Epidermal melanocyte (primary cell): ENCODE measurements at regions not wholly inside any gene's neighbourhood (a gene's known extent, or its start where the extent isn't known, plus 50 kb on each side); places are given as distances from the start of the nearest gene placed in this dataset.

Source experiments
- DNase-seq: peaks from one replicate; pipeline ENCODE4 v3.0.0; 2011; ENCODE audit warnings: low spot score; ENCODE audit not compliant: insufficient read length

DNA sequence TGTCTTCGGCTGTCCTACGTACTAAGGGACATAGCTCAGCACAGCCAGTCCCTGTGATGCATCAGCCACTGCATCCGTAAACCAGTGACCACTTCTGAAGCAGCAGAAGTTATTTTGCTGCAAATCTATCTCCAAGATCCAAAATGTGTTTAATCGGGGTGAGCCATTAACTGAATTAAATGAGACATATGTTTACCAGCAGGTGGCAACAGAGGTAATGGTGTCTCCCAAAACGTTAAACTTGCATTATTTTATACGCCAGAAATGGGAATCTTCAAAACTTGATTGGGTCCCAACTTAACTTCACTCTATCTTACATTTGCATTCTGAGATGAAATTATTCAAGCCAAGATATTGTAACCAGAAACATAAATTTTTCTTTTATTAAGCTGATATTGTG is 75.3 kb upstream of the BOC start:
- no peak for DNase-seq

DNA sequence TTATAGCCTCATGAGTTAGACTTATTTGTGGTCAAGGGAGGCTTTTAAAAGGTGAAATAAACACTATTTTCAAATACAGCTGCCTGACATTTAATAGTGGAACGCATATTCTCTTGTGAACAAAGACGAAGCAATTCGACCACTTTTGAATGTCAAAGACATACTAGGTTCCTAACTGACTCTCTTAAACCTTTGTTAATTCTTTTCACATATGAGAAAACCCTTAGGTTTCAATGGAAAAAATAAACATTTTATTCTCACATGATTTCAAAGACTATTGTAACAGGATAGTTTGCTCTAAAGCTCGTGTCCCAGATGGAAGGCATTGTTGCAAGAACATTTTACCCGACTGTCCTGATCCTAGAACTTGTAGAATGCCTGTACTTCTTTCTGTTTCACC is 74.8 kb upstream of the BOC start:
- DNase-seq: no peak

GRCh38 chr3:113138839-113139743 is 72.3 kb upstream of the BOC start:
- no peak for DNase-seq

DNA sequence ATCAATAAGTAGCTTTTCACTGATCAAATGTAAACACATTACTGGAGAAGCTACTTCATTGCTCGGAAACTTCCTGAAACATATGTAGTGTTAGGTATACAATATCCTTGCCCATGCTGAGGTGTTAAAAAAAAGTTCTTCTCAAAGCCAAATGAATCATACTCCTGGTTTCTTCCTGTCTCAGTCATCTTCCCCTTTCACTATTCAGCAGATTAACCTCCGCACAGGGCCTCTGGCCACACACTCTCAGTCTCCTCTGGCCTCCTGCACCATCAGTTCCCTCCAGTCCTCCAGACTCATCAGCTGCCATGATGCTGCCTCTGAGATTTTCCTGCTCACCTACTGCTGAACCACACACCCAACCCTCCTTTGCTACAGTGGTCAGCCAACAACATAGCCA is 70.5 kb upstream of the BOC start:
- DNase-seq: no peak

- DNase-seq: no peak
Observed at GRCh38 chr3:113141543-113141942, 69.8 kb upstream of the BOC start.

DNA sequence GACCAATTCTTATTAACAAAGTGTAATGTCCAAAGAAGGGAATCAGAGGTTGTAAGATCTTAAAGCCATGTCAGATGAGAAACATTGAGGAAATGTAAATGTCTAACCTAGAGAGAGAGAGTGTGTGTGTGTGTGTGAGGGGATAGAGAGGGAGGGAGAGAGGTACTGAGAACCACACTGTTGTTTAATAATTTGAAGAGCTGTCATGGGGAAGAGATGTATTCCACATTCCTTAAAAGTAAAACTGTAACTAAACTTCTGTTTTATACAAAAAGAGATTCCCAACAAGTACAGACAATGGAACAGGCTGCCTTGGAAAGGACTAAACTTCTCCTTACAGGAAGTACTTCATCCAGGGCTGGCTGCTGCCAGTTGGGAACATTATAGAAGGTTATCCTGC is 68.9 kb upstream of the BOC start:
- no peak for DNase-seq

GRCh38 chr3:113143353-113143752 is 68.0 kb upstream of the BOC start:
- no peak for DNase-seq

GRCh38 chr3:113147681-113148261 is 63.6 kb upstream of the BOC start:
- DNase-seq: no peak

DNA sequence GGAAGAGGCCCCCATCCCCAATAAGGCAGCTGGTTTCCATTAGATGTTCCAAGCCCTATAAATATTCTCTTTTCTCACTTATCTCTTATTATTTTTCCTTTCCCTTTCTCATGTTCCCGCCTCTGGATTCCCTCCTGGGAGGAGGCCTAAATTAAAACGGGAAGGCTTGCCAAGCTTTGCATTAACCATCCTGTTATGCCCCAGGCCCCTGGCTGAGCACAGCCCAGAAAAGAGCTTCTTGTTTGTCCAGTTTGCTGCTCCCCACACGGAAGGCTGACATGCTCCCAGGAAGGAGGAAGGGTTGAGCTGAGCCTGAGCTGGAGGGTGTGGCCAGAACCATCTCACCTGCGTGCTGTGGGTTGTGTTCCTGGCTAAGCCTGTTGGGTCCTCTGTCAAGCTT is 63.1 kb upstream of the BOC start:
- no peak for DNase-seq

DNA sequence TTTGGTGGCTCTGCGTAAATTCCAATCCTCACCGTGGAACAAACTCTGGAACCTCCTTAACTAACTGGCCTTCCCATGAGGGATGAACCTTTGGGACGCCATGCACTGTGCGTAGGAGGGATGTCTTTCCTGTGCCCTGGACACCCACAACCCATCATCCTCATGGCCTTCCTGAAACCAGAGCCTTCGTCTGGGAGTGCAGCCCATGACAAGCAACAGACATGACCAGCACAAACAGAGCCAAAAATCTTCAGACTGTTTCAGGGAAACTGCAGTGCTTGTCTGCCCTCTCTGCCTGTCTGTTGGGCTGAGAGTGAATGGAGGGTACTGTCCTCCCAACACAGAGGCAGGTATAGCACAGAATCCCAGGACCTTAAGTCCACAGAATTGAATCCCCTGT is 61.1 kb upstream of the BOC start:
- no peak for DNase-seq

- no peak for DNase-seq
Observed at GRCh38 chr3:113151461-113152031, 59.8 kb upstream of the BOC start.

GRCh38 chr3:113152849-113153248 is 58.5 kb upstream of the BOC start:
- DNase-seq: no peak

GRCh38 chr3:113153499-113154107 is 57.8 kb upstream of the BOC start:
- DNase-seq: no peak

DNA sequence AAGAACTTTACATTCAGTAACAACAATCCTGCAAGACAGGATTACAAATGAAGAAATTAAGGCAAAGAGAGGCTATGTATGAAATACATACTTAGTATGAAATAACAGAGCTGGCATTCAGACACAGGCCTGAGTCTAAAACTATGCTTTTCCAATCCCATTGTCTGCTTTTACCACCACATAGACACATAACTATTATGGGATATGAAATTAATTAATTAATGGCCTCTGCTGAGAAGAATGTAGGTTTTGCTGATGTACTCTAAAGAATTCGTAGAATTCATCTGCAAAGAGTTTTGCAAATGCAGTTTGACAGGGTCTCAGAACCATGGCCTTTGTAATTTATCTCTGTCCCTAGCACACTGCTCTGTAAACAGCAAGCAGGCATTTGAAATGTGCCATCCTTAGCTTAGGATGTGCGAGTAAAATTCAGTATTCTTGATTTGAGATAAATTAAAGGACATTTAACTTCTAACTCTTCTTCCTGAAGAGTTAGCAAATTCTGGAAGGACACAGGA is 54.5 kb upstream of the BOC start:
- DNase-seq: no peak

- DNase-seq: no peak
Observed at GRCh38 chr3:113157408-113158030, 53.8 kb upstream of the BOC start.

DNA sequence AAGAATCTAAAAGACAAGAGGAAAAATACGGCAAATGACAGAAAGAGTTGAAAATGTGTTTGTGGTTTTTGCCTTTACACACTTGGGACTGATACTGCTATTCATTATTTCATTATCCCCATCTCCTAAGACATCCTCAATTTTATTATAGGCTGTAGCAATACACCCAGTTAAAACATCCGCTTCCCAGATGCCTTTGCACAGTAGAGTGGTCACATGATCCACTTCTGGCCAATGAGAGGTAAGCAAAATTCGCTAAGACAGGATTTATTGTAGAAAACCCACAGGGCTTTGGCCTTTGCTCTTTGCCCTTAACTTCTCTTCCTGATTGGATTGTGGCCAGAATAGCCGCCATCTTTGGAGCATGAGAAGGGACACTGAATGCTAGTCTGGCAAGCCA is 53.2 kb upstream of the BOC start:
- DNase-seq: no peak
